M059J (cell line): ENCODE measurements at regions not wholly inside any gene's neighbourhood (a gene's known extent, or its start where the extent isn't known, plus 50 kb on each side); places are given as distances from the start of the nearest gene placed in this dataset.
"Not testable (repeated sequence)": the region's sequence is repeated elsewhere in the genome, so short reads cannot be mapped to it uniquely, and the experiment has no call there.

Experiments used
- DNase-seq: peaks from one replicate; pipeline ENCODE4 v3.0.0-alpha.2; 2012; ENCODE audit warnings: low read depth

- no peak for DNase-seq
Observed at GRCh38 chr1:38667626-38668025, 191.9 kb downstream of the RRAGC start.

GRCh38 chr1:38662126-38662525 is 197.4 kb downstream of the RRAGC start:
- DNase-seq, result no peak

DNA sequence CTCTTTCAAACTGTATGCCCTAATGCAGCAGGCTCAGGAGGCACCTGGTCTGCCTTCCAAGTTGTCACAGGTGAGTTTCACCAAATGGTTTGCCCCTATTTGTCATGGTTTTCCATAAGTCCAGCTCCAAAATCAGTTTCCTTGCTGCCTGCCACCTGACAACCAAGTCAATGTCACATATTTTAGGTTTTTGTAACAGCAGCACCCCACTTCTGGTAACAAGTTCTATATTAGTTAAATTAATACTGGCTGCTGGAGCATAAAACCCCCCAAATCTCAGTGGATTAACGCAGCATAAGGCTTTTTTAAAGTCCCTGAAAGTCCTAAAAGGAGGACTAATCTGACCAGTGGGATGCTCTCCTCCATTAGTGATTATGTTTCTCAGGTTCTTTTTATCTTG is 200.7 kb downstream of the RRAGC start:
- DNase-seq, result no peak

DNA sequence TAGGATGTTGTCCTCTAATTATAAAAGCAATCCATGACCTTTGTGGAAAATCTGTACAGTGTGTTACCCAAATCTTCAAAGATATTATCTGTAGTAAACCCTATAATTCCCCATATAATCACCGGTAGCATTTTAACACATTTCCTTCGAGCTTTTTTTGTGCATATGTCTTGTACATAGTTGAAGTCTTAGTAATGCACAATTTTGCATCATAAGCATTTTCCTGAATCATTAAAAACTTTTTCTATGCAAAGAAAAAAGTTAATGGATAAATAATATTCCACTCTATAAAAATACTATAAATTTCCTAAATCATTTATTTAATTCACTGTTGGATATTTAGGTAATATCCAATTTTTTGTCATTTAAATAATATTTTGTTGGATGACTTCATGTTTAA is 201.7 kb downstream of the RRAGC start:
- DNase-seq, result no peak

- no peak for DNase-seq
Observed at GRCh38 chr1:38657207-38657840, 202.2 kb downstream of the RRAGC start.

- DNase-seq, result no peak
Observed at GRCh38 chr1:38656726-38657125, 202.8 kb downstream of the RRAGC start.

DNA sequence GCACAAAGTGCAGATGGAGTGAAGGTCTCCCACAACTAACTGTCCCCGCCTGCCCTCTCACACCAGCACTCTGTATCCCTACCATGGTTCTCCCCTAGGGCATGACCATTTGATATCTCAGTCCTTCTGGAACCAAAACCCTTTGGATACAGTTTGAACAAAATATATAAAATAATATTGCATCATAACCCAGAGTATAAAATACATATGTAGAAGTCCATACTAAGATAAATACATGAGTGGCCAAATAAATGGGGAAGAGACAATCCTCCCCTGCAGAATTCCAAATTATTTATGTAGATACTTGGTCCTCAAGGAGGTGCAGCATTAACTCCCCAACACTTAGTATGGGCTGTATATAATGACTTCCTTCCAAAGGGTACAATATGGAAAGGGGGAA is 207.4 kb downstream of the RRAGC start:
- DNase-seq, result no peak

DNA sequence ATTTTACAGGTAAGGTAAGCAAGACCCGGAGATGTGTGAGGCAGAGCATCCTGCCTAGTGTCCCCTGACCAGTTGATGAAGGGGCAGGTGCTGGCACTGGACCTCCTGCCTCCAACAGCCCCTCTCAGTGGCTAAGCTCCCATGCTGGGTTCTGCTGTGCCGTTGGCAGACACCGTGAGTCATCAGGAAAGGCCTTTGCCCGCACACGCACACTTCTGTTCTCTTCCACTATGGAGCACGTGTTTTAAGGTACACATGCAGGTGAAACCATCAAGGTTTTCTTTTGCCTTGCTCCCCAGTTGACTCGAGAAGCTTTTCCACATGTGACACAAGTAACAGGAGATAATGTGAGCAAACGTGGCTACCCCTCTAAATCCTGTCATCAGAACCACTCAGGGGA is 207.9 kb downstream of the RRAGC start:
- DNase-seq, result no peak

DNA sequence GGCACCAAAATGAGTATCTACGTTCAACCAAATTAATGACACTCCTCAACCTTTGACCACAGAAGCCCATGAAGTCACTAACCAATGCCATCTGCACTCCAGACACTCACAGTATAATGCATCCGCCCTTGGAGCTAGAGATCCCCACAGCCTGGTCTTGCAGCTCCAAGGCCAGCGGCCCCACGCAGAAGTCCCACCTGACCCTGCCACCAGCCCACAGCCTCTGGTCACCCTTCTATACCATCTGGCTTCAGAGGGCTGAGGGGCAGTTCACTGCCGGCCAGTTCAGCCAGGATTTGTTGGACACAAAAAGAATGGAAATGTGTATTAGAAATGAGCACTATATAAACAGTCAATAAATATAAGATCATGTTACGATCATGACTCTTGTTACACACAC is 211.2 kb downstream of the RRAGC start:
- DNase-seq, result no peak

- DNase-seq, result not testable (repeated sequence)
Observed at GRCh38 chr1:38647341-38647740, 212.2 kb downstream of the RRAGC start.

GRCh38 chr1:38644092-38644491 is 215.5 kb downstream of the RRAGC start:
- DNase-seq, result no peak

DNA sequence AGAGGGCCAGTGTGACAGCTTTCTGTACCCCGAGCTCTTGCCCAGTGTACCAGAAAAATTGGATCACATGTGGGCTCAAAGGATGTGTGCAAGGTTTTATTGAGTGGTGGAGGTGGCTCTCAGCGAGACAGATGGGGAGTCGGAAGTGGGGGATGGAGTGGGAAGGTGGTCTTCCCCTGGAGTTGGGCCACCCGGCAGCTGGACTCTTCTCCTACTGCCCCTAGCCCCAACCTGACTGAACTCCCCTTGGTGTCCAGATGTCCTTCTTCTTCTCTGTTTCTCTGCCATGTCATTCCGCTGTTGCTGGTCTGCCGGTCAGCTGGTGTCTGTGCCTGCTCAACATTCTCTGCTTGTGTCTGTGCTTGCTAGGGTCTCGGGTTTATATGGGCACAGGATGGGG is 217.9 kb downstream of the RRAGC start:
- no peak for DNase-seq

DNA sequence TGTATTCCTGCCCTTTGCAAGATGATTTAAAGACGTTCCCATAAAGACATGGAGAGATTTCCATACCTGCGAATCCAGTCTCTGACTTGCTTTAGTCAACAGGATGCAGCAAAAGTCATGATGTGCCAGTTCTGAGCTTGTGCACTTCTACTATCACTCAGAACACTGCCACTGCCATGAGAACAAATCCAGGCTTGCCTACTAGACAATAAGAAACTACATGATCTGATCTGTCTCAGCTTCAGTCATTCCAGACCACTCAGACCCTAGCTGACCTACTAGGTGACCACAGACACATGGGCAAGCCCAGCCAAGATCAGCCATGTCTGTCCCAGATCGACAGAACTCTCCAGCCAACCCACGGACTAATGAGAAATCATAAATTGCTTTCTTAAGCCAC is 219.2 kb downstream of the RRAGC start:
- no peak for DNase-seq

GRCh38 chr1:38628241-38628640 is 231.3 kb downstream of the RRAGC start:
- DNase-seq, result no peak

- DNase-seq, result no peak
Observed at GRCh38 chr1:38625939-38626338, 233.6 kb downstream of the RRAGC start.

DNA sequence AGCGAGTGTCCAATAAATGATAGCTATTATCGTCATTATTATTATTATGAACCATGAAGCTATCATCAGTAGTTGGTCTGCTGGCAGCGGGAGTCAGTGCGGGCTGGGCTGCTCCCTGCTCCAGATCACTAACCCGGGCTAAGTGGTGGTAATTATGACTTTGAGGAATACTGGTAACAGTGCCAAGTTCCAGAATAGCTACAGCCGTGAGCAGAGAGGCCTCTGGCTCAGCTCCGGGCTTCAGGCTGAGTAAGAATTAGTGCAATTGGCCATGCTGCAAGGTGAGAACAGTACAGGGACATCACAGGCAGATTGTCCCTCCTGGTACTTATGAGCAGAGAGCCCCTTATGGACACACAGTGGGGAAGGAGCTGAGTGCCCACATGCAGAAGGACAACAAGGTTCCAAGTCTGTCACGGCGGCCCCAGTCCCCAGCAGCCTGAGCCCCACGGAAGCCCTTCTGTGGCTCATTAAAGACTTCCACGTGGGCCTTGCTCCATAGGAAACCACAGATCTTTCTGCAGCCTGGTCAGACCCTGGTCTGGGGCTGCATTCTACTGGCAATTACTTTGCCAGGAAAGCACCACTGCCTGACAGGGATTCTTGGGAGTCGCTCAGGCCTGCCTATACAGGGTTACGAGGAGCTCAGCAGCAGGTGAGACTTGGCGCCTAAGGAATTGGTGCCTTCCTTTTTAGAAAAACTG is 235.1 kb downstream of the RRAGC start:
- no peak for DNase-seq

- no peak for DNase-seq
Observed at GRCh38 chr1:38623529-38623928, 236.0 kb downstream of the RRAGC start.

DNA sequence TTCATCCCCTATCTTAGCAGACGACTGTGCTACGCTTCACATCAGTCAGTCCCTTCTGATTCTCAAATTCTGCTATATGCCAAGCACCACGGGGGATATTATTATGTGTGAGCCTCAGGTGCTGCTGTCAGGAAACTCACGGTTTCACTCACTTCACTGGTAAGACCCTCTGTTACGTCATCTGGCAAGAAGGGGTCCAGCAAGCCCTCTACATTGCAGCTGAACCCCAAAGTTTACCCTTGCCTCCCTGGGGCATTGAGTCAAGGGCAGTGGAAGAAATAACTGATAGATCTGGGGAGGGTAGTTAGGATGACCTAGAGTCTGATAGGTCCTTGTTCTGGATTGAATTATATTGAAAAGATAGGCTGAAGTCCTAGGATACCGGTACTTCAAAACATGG is 237.4 kb downstream of the RRAGC start:
- DNase-seq, result no peak

DNA sequence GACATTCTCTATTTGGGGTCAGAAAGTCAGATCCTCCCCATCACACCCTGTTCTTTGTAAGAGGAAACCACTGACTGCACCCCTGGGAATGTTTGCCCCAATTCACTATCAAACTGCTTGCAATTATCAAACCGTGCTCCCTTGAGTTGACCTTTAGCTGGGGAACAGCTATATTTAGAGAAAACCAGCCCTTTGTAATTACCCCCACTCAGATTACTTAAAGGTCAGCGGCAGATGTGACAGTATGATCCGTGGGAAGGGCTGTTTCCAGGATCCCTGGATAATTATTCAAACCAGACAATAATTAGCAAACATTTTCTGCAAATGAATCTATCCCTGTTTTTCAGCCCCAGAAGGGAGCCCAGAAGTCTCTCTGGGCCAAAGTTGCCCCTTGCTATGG is 242.7 kb downstream of the RRAGC start:
- no peak for DNase-seq

GRCh38 chr1:38615680-38616079 is 243.9 kb downstream of the RRAGC start:
- DNase-seq, result no peak

DNA sequence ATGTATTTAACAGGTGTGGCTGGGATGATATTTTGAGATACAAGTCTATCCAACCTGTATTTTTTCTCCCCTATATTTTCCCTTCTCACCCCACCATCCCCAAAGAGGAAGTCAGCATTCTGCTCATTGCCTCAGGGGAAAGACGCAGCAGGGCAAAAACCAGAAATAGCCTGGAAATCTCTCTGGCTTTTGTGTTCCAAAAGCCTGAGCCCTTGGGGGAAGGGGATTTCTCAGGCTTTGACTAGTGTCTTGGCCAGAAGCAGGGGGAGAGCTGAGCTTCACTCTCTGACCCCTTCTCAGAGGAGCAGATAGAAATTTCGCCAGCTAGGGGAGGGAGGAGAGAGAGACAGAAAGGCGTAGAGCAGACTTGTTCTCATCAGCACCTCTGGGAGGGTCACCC is 244.7 kb downstream of the RRAGC start:
- no peak for DNase-seq

GRCh38 chr1:38613996-38614395 is 245.6 kb downstream of the RRAGC start:
- DNase-seq, result no peak

DNA sequence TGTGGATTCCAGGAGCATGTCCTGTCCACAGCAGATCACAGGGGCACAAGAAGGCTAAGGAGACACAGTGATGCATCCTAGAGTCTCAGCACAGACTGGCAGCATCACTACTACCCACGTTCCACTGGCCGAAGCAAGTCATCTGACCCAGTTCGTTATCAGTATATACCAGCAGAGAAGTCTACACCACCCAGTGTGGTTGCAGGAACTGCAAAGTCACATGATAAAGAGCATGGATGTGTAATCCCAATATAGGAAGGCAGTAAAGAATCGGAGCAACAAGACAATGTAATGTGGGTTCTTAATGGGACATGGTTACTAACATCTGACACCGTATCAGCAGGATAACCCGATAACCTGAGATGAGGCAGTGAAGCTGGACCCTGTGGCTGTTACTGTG is 246.6 kb downstream of the RRAGC start:
- no peak for DNase-seq

- no peak for DNase-seq
Observed at GRCh38 chr1:38611664-38612211, 247.8 kb downstream of the RRAGC start.
